Parathyroid adenoma (tissue), 2 donors: ENCODE measurements at regions not wholly inside any gene's neighbourhood (a gene's known extent, or its start where the extent isn't known, plus 50 kb on each side); places are given as distances from the start of the nearest gene placed in this dataset.

Experiments used
- H2AFZ ChIP-seq: fragments of 300-600 bp; sonication (generic); one replicate; pipeline ENCODE4 v1.7.0; 2017; ENCODE audit warnings: antibody characterized with exemption, mild to moderate bottlenecking
- H3K27ac ChIP-seq: fragments of 300-600 bp; sonication (generic); one replicate; pipeline ENCODE4 v1.7.0; 2017
- H3K27me3 ChIP-seq: fragments of 300-600 bp; sonication (generic); one replicate; pipeline ENCODE4 v1.7.0; 2017; ENCODE audit warnings: low read length; ENCODE audit not compliant: control insufficient read depth, insufficient read depth
- H3K36me3 ChIP-seq: fragments of 300-600 bp; sonication (generic); one replicate; pipeline ENCODE4 v1.7.0; 2017; ENCODE audit warnings: low read length; ENCODE audit not compliant: control insufficient read depth, insufficient read depth
- H3K4me1 ChIP-seq: fragments of 300-600 bp; sonication (generic); one replicate; pipeline ENCODE4 v1.7.0; 2017; ENCODE audit warnings: control low read depth
- H3K4me2 ChIP-seq: fragments of 300-600 bp; sonication (generic); one replicate; pipeline ENCODE4 v1.7.0; 2017; ENCODE audit warnings: low read length
- H3K4me3 ChIP-seq: fragments of 300-600 bp; sonication (generic); one replicate; pipeline ENCODE4 v1.7.0; 2017; ENCODE audit warnings: low read depth, low read length
- H3K79me2 ChIP-seq: fragments of 300-600 bp; sonication (generic); one replicate; pipeline ENCODE4 v1.7.0; 2017; ENCODE audit warnings: control low read depth
- H3K9ac ChIP-seq: fragments of 300-600 bp; sonication (generic); one replicate; pipeline ENCODE4 v1.7.0; 2017; ENCODE audit warnings: mild to moderate bottlenecking
- H3K9me3 ChIP-seq: fragments of 300-600 bp; sonication (generic); one replicate; pipeline ENCODE4 v1.7.0; 2017; ENCODE audit warnings: low read length; ENCODE audit not compliant: control insufficient read depth
- CTCF ChIP-seq: fragments of 300-600 bp; sonication (generic); IDR thresholded peaks from one replicate; pipeline ENCODE4 v1.7.0; 2017; ENCODE audit warnings: antibody characterized with exemption, mild to moderate bottlenecking
- donor health status: primary hyperparathyroidism.

- Histone ChIP-seq H3K36me3 (no peaks in the 10 kb centered on the region), H3K9ac (no peak overlapping the region), H3K4me1 (no peaks in the 10 kb centered on the region), H3K27me3 (no peaks in the 10 kb centered on the region), H2AFZ (no peak overlapping the region), H3K4me2 (no peak overlapping the region), H3K79me2 (no peaks in the 10 kb centered on the region), H3K9me3 (no peaks in the 10 kb centered on the region), H3K4me3 (no peak overlapping the region), H3K27ac (no peak overlapping the region)
- no peak for TF ChIP-seq CTCF
Measured at GRCh38 chr6:91483415-91484105, 896.7 kb upstream of the MAP3K7 start.

DNA sequence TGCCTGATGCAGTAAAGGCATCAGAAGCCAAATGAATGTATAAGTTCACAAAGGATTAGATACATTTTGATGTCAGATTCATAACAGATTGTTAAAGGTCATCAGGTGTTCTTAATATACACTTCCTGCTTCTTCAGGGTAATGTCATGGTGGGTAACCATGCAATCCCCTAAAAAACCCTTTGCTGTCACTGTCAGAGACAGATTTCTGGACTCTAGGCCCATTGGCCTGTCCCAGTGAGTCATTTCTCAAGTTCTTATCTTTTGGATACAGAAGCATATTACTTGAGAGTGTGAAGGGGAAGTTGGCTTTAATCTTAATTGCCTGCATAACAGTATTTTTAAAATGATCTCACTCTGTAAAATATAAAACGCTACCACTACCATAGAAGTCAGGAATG lies 895.6 kb upstream of the MAP3K7 start:
- no peak overlapping the region for H3K4me3 ChIP-seq
- H3K36me3 ChIP-seq, result no peaks in the 10 kb centered on the region
- H3K9ac ChIP-seq, result no peak overlapping the region
- no peak overlapping the region for H3K27ac ChIP-seq
- no peaks in the 10 kb centered on the region for H3K9me3 ChIP-seq
- H3K4me2 ChIP-seq, result no peak overlapping the region
- no peak overlapping the region for H2AFZ ChIP-seq
- no peak for TF ChIP-seq CTCF
- H3K27me3 ChIP-seq, result no peaks in the 10 kb centered on the region
- no peaks in the 10 kb centered on the region for H3K79me2 ChIP-seq
- H3K4me1 ChIP-seq, result no peaks in the 10 kb centered on the region

DNA sequence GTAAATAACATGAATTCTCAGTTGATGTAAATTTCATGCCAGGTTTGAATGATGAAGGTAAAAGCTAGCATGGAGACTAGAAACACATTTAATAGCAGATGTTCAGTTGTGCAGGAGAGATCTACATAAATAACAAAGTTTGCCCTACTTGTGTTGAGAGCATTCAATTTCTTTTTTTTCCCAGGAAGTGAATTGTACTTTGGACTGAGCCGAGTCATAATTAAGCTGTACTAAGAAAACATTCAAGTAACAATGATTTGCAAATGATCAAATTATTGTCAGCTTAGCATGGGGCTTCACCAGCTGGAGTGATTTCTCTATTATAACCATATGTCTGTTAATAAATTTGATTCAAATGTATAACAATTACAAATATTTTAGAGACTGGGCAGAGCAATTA lies 893.5 kb upstream of the MAP3K7 start:
- no peak overlapping the region for H3K4me2 ChIP-seq
- no peak overlapping the region for H3K4me3 ChIP-seq
- no peak for TF ChIP-seq CTCF
- H3K9me3 ChIP-seq, result no peaks in the 10 kb centered on the region
- no peaks in the 10 kb centered on the region for H3K79me2 ChIP-seq
- no peak overlapping the region for H2AFZ ChIP-seq
- no peak overlapping the region for H3K27ac ChIP-seq
- H3K27me3 ChIP-seq, result no peaks in the 10 kb centered on the region
- no peaks in the 10 kb centered on the region for H3K36me3 ChIP-seq
- H3K9ac ChIP-seq, result no peak overlapping the region
- H3K4me1 ChIP-seq, result no peaks in the 10 kb centered on the region

DNA sequence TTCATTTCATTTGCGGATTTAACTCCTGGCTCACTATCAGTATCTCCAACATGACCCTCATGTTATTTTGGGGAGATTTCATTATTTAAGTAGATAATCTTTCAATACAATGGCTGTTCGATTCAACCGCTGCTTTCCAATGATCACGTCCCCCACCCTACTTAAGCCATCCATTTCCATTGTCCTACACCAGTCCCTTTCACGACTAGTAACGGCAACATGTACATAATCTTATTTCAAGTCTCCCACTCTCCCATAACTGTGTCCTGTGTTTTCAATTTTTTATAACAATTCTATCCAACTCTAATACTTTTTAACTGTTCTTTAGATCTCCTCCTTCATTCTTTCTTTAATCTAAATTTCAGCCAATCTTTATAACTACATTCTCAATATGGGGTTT lies 890.8 kb upstream of the MAP3K7 start:
- Histone ChIP-seq H3K9me3 (no peaks in the 10 kb centered on the region), H3K4me2 (no peak overlapping the region), H3K27me3 (no peaks in the 10 kb centered on the region), H3K9ac (no peak overlapping the region), H3K4me3 (no peak overlapping the region), H2AFZ (no peak overlapping the region), H3K27ac (no peak overlapping the region), H3K79me2 (no peaks in the 10 kb centered on the region), H3K36me3 (no peaks in the 10 kb centered on the region), H3K4me1 (no peaks in the 10 kb centered on the region)
- TF ChIP-seq CTCF, result no peak

GRCh38 chr6:91476000-91476399 lies 889.1 kb upstream of the MAP3K7 start:
- no peak overlapping the region for H3K4me2 ChIP-seq
- H3K79me2 ChIP-seq, result no peaks in the 10 kb centered on the region
- H3K36me3 ChIP-seq, result no peaks in the 10 kb centered on the region
- H3K4me3 ChIP-seq, result no peak overlapping the region
- no peaks in the 10 kb centered on the region for H3K9me3 ChIP-seq
- no peak overlapping the region for H3K9ac ChIP-seq
- TF ChIP-seq CTCF, result no peak
- H2AFZ ChIP-seq, result peak overlapping the region; percentile 13
- H3K27me3 ChIP-seq, result no peaks in the 10 kb centered on the region
- no peaks in the 10 kb centered on the region for H3K4me1 ChIP-seq
- no peak overlapping the region for H3K27ac ChIP-seq
